Endothelial cell of umbilical vein (primary cell): ENCODE measurements at regions not wholly inside any gene's neighbourhood (a gene's known extent, or its start where the extent isn't known, plus 50 kb on each side); places are given as distances from the start of the nearest gene placed in this dataset.

Experiments
- CTCF ChIP-seq, 2 donors: IDR thresholded peaks; 1 replicate in 1 of 2; 2 replicates in 1 of 2; pipeline ENCODE4 v1.5.1; 2011; ENCODE audit warnings: low read length in 2 of 2, mild to moderate bottlenecking in 2 of 2, moderate library complexity in 2 of 2, control low read depth in 1 of 2, inconsistent platforms in 1 of 2, low read depth in 1 of 2; ENCODE audit not compliant: insufficient read depth in 1 of 2; ENCODE audit errors: extremely low read depth in 1 of 2
- EZH2 ChIP-seq: IDR thresholded peaks from 2 replicates; pipeline ENCODE4 v1.6.1; 2012; ENCODE audit warnings: borderline replicate concordance, low read depth, mild to moderate bottlenecking, moderate library complexity, low read length, inconsistent platforms; ENCODE audit not compliant: severe bottlenecking
- FOS ChIP-seq: IDR thresholded peaks from 2 replicates; pipeline ENCODE4 v1.6.1; 2011; ENCODE audit warnings: mild to moderate bottlenecking, low read length, moderate library complexity, borderline replicate concordance; ENCODE audit not compliant: insufficient read depth
- GATA2 ChIP-seq: IDR thresholded peaks from 2 replicates; pipeline ENCODE4 v1.7.0; 2011; ENCODE audit warnings: low read depth, mild to moderate bottlenecking, moderate library complexity, mixed read lengths, low read length; ENCODE audit not compliant: insufficient read length, insufficient read depth
- JUN ChIP-seq: IDR thresholded peaks from 2 replicates; pipeline ENCODE4 v1.6.1; 2011; ENCODE audit warnings: borderline replicate concordance, low read depth; ENCODE audit not compliant: insufficient read length, insufficient read depth
- MAX ChIP-seq: IDR thresholded peaks from 2 replicates; pipeline ENCODE4 v1.6.1; 2011; ENCODE audit not compliant: insufficient read depth, insufficient read length
- MYC ChIP-seq: IDR thresholded peaks from one replicate; pipeline ENCODE4 v1.6.1; 2011; ENCODE audit warnings: mild to moderate bottlenecking, low read depth, low read length
- POLR2A ChIP-seq: IDR thresholded peaks from 2 replicates; pipeline ENCODE4 v1.6.1; 2012; ENCODE audit warnings: low read depth, mild to moderate bottlenecking, control low read depth, low read length
- POLR2AphosphoS5 ChIP-seq: IDR thresholded peaks from 2 replicates; pipeline ENCODE4 v1.6.1; 2012; ENCODE audit warnings: low read depth, mild to moderate bottlenecking, control low read depth, low read length, moderate library complexity; ENCODE audit not compliant: insufficient read depth

- no peak for TF ChIP-seq CTCF (IDR thresholded peaks at IDR 0.05; ENCODE audit: extremely low read depth in 1 of 2, insufficient read depth in 1 of 2, low read depth in 1 of 2, low read length in 2 of 2)
- no peak for TF ChIP-seq EZH2
- TF ChIP-seq JUN = no peak
- TF ChIP-seq FOS = no peak
- no peak for TF ChIP-seq POLR2AphosphoS5
- no peak for TF ChIP-seq MAX
- TF ChIP-seq POLR2A = no peak
- TF ChIP-seq MYC = no peak
- TF ChIP-seq GATA2 = peak; percentile 9
Observed at GRCh38 chr18:70422391-70422965, 133.6 kb downstream of the SOCS6 start.
